H9 (cell line): ENCODE measurements at regions not wholly inside any gene's neighbourhood (a gene's known extent, or its start where the extent isn't known, plus 50 kb on each side); places are given as distances from the start of the nearest gene placed in this dataset.

Source experiments
- DNase-seq: peaks from one replicate; pipeline ENCODE4 v3.0.0-alpha.2; 2017
- H2AFZ ChIP-seq: one replicate; pipeline ENCODE4 v1.6.1; 2013; ENCODE audit warnings: mild to moderate bottlenecking, low read length, control low read depth, moderate library complexity
- H2AK5ac ChIP-seq: 2 replicates; pipeline ENCODE4 v1.6.1; 2013; ENCODE audit warnings: low read length, control low read depth, mixed read lengths; ENCODE audit not compliant: insufficient read length
- H2BK120ac ChIP-seq: one replicate; pipeline ENCODE4 v1.6.1; 2013; ENCODE audit warnings: low read depth, mild to moderate bottlenecking, low read length, control low read depth, inconsistent platforms; ENCODE audit not compliant: poor library complexity, severe bottlenecking
- H2BK12ac ChIP-seq: 2 replicates; pipeline ENCODE4 v1.6.1; 2013; ENCODE audit warnings: low read length, control low read depth, mixed read lengths, low read depth; ENCODE audit not compliant: insufficient read length
- H2BK15ac ChIP-seq: 2 replicates; pipeline ENCODE4 v1.6.1; 2013; ENCODE audit warnings: low read depth, low read length, control low read depth
- H2BK20ac ChIP-seq: one replicate; pipeline ENCODE4 v1.6.1; 2013; ENCODE audit warnings: low read depth, mild to moderate bottlenecking, low read length, control low read depth, inconsistent platforms; ENCODE audit not compliant: poor library complexity, severe bottlenecking
- H2BK5ac ChIP-seq: 2 replicates; pipeline ENCODE4 v1.6.1; 2013; ENCODE audit warnings: low read length, control low read depth, mixed read lengths; ENCODE audit not compliant: insufficient read length
- H3K14ac ChIP-seq: 2 replicates; pipeline ENCODE4 v1.6.1; 2013; ENCODE audit warnings: low read length, control low read depth; ENCODE audit not compliant: insufficient read depth
- H3K18ac ChIP-seq: 2 replicates; pipeline ENCODE4 v1.6.1; 2013; ENCODE audit warnings: low read depth, mild to moderate bottlenecking, mixed read lengths, low read length, control low read depth; ENCODE audit not compliant: insufficient read length
- H3K23ac ChIP-seq: 2 replicates; pipeline ENCODE4 v1.6.1; 2013; ENCODE audit warnings: low read length, control low read depth, mixed read lengths, low read depth; ENCODE audit not compliant: insufficient read length
- H3K23me2 ChIP-seq: 2 replicates; pipeline ENCODE4 v1.6.1; 2013; ENCODE audit warnings: low read depth, mild to moderate bottlenecking, mixed read lengths, low read length, control low read depth; ENCODE audit not compliant: insufficient read length, poor library complexity, severe bottlenecking
- H3K27ac ChIP-seq: 2 replicates; pipeline ENCODE4 v1.5.1; 2013; ENCODE audit warnings: low read length, control low read depth, mixed read lengths, low read depth; ENCODE audit not compliant: insufficient read length
- H3K27me3 ChIP-seq: 2 replicates; pipeline ENCODE4 v1.6.1; 2013; ENCODE audit warnings: low read length, control low read depth, inconsistent platforms; ENCODE audit not compliant: insufficient read depth
- H3K4ac ChIP-seq: 2 replicates; pipeline ENCODE4 v1.6.1; 2013; ENCODE audit warnings: low read depth, mild to moderate bottlenecking, control low read depth, inconsistent platforms, low read length, moderate library complexity
- H3K4me1 ChIP-seq: 2 replicates; pipeline ENCODE4 v1.6.1; 2013; ENCODE audit warnings: low read length, control low read depth, inconsistent platforms; ENCODE audit not compliant: insufficient read depth
- H3K4me2 ChIP-seq: 2 replicates; pipeline ENCODE4 v1.6.1; 2013; ENCODE audit warnings: low read length, control low read depth, mixed read lengths; ENCODE audit not compliant: insufficient read length, insufficient read depth
- H3K56ac ChIP-seq: 2 replicates; pipeline ENCODE4 v1.6.1; 2013; ENCODE audit warnings: low read depth, mild to moderate bottlenecking, mixed read lengths, low read length, control low read depth; ENCODE audit not compliant: insufficient read length
- H3K79me1 ChIP-seq: 2 replicates; pipeline ENCODE4 v1.6.1; 2013; ENCODE audit warnings: low read depth, mild to moderate bottlenecking, moderate library complexity, low read length, control low read depth, inconsistent platforms; ENCODE audit not compliant: insufficient read depth, poor library complexity, severe bottlenecking
- H3K79me2 ChIP-seq: 2 replicates; pipeline ENCODE4 v1.6.1; 2013; ENCODE audit warnings: low read length, control low read depth, inconsistent platforms; ENCODE audit not compliant: insufficient read depth
- H3K9ac ChIP-seq: 2 replicates; pipeline ENCODE4 v1.6.1; 2013; ENCODE audit warnings: low read length, control low read depth, mixed read lengths; ENCODE audit not compliant: insufficient read length; ENCODE audit errors: extremely low read depth
- H3K9me3 ChIP-seq: one replicate; pipeline ENCODE4 v1.6.1; 2013; ENCODE audit warnings: low read depth, low read length, inconsistent platforms; ENCODE audit not compliant: control insufficient read depth
- H3T11ph ChIP-seq: one replicate; pipeline ENCODE4 v1.6.1; 2013; ENCODE audit warnings: mild to moderate bottlenecking, low read length, control low read depth, inconsistent platforms
- H4K20me1 ChIP-seq: one replicate; pipeline ENCODE4 v1.6.1; 2013; ENCODE audit not compliant: control insufficient read depth, insufficient read length, insufficient read depth
- H4K5ac ChIP-seq: 2 replicates; pipeline ENCODE4 v1.6.1; 2013; ENCODE audit warnings: low read depth, mild to moderate bottlenecking, mixed read lengths, low read length, control low read depth; ENCODE audit not compliant: insufficient read length
- H4K8ac ChIP-seq: replicated peaks from 2 replicates; pipeline ENCODE4 v1.6.1; 2013; ENCODE audit warnings: low read length, control low read depth, mixed read lengths, low read depth; ENCODE audit not compliant: insufficient read length
- H4K91ac ChIP-seq: 2 replicates; pipeline ENCODE4 v1.6.1; 2013; ENCODE audit warnings: low read depth, mild to moderate bottlenecking, moderate library complexity, mixed read lengths, low read length, control low read depth; ENCODE audit not compliant: insufficient read length
- H3K27ac Mint-ChIP-seq, 3 experiments: 2 replicates in 2 of 3; 3 replicates in 1 of 3; pipeline ENCODE4 v1.8.0; 2020 to 2021; ENCODE audit warnings: mixed read lengths in 3 of 3, mild to moderate bottlenecking in 1 of 3, moderate library complexity in 1 of 3
- H3K27me3 Mint-ChIP-seq: 2 replicates; pipeline ENCODE4 v1.8.0; 2021; ENCODE audit warnings: low read depth, mild to moderate bottlenecking, moderate library complexity, mixed read lengths
- H3K36me3 Mint-ChIP-seq, 3 experiments: 2 replicates in 2 of 3; 3 replicates in 1 of 3; pipeline ENCODE4 v1.8.0; 2020 to 2021; ENCODE audit warnings: low read depth in 3 of 3, mixed read lengths in 3 of 3; ENCODE audit not compliant: insufficient read depth in 1 of 3
- H3K4me1 Mint-ChIP-seq, 2 experiments: 2 replicates each; pipeline ENCODE4 v1.8.0; 2020; ENCODE audit warnings: mixed read lengths in 2 of 2
- H3K4me3 Mint-ChIP-seq, 2 experiments: 2 replicates in 1 of 2; 3 replicates in 1 of 2; pipeline ENCODE4 v1.8.0; 2020 to 2021; ENCODE audit warnings: mild to moderate bottlenecking in 2 of 2, mixed read lengths in 2 of 2, moderate library complexity in 1 of 2
- H3K9me3 Mint-ChIP-seq, 2 experiments: 2 replicates in 1 of 2; 3 replicates in 1 of 2; pipeline ENCODE4 v1.8.0; 2020; ENCODE audit warnings: mild to moderate bottlenecking in 2 of 2, mixed read lengths in 2 of 2, moderate library complexity in 1 of 2
- CTCF ChIP-seq: fragments of 200-600 bp; sonication (generic); conservative IDR thresholded peaks from 3 replicates; pipeline ENCODE4 v1.8.0; 2021; ENCODE audit warnings: antibody characterized with exemption, mild to moderate bottlenecking
- WGBS: extraction: QIAGEN DNeasy Blood & Tissue Kit; methylation state at CpG from one replicate; pipeline ENCODE4 v1.1.7; 2013; ENCODE audit warnings: missing lambda C conversion rate, low lambda C conversion rate, mixed read lengths; ENCODE audit not compliant: insufficient read length; ENCODE audit errors: extremely low coverage; 5-methylcytosine and 5-hydroxymethylcytosine counted together

GRCh38 chr1:14347186-14347585 lies 251.3 kb upstream of the KAZN start:
- H3K4me1 Mint-ChIP-seq: peaks cover 3 to 10% of the 10 kb centered on the region in 2 experiments; a peak in 3 of 4 replicates
- H3K36me3 Mint-ChIP-seq: peaks cover 0 to 4% (median 0%) of the 10 kb centered on the region in 3 experiments; a peak in 2 of 7 replicates
- no peaks in the 10 kb centered on the region for H4K20me1 ChIP-seq
- H2BK120ac ChIP-seq: no peak overlapping the region
- H3K9me3 ChIP-seq: no peaks in the 10 kb centered on the region
- H3K23ac ChIP-seq: no peak overlapping the region
- peaks cover 4% of the 10 kb centered on the region; the same call in 1 of the 2 replicates for H3K4me1 ChIP-seq
- H3K4me2 ChIP-seq: no peak overlapping the region
- no peak overlapping the region for H4K91ac ChIP-seq
- H3K9ac ChIP-seq: no peak overlapping the region
- no peak overlapping the region for H2BK5ac ChIP-seq
- H2AFZ ChIP-seq: no peak overlapping the region
- H3K56ac ChIP-seq: no peak overlapping the region
- no peak overlapping the region for H3T11ph ChIP-seq
- H3K79me2 ChIP-seq: no peaks in the 10 kb centered on the region
- H3K4me3 Mint-ChIP-seq: no peak overlapping the region
- no peak for TF ChIP-seq CTCF
- peaks cover 5% of the 10 kb centered on the region for H3K27me3 Mint-ChIP-seq
- H3K27ac Mint-ChIP-seq: no peak overlapping the region
- no peak overlapping the region for H2BK20ac ChIP-seq
- no peak overlapping the region for H3K18ac ChIP-seq
- no peak overlapping the region for H2BK12ac ChIP-seq
- H3K79me1 ChIP-seq: no peaks in the 10 kb centered on the region
- H4K8ac ChIP-seq: no peak overlapping the region
- H3K27me3 ChIP-seq: no peaks in the 10 kb centered on the region
- H3K4ac ChIP-seq: no peak overlapping the region
- no peak overlapping the region for H4K5ac ChIP-seq
- no peak for DNase-seq
- H3K9me3 Mint-ChIP-seq: peaks cover 3 to 7% of the 10 kb centered on the region in 2 experiments; a peak in 3 of 5 replicates
- no CpG with 5 or more reads among the region's 6 CpGs for WGBS
- H2AK5ac ChIP-seq: no peak overlapping the region
- no peak overlapping the region for H2BK15ac ChIP-seq
- H3K27ac ChIP-seq: no peak overlapping the region
- H3K14ac ChIP-seq: no peak overlapping the region
- no peaks in the 10 kb centered on the region for H3K23me2 ChIP-seq
